MG63 (cell line): ENCODE measurements at regions not wholly inside any gene's neighbourhood (a gene's known extent, or its start where the extent isn't known, plus 50 kb on each side); places are given as distances from the start of the nearest gene placed in this dataset.

Experiments
- DNase-seq: peaks from one replicate; pipeline ENCODE4 v3.0.0-alpha.2; 2020
- H3K27me3 ChIP-seq: fragments of 250-450 bp; sonication (Bioruptor Pico); 2 replicates; pipeline ENCODE4 v1.5.1; 2020; ENCODE audit warnings: mild to moderate bottlenecking, moderate library complexity
- H3K36me3 ChIP-seq: fragments of 250-450 bp; sonication (Bioruptor Pico); 2 replicates; pipeline ENCODE4 v1.5.1; 2020; ENCODE audit warnings: mild to moderate bottlenecking, moderate library complexity
- H3K4me3 ChIP-seq: fragments of 250-450 bp; sonication (Bioruptor Pico); 2 replicates; pipeline ENCODE4 v1.5.1; 2020; ENCODE audit warnings: mild to moderate bottlenecking, moderate library complexity
- H3K9me3 ChIP-seq: fragments of 250-450 bp; sonication (Bioruptor Pico); 2 replicates; pipeline ENCODE4 v1.5.1; 2020; ENCODE audit warnings: mild to moderate bottlenecking, moderate library complexity

- no peaks in the 10 kb centered on the region for H3K36me3 ChIP-seq
- peaks cover 1% of the 10 kb centered on the region; the same call in 1 of the 2 replicates for H3K9me3 ChIP-seq
- H3K4me3 ChIP-seq: no peak overlapping the region
- no peaks in the 10 kb centered on the region for H3K27me3 ChIP-seq
- DNase-seq: no peak
Measured at GRCh38 chr15:56815247-56815646, 81.9 kb upstream of the ZNF280D start.

DNA sequence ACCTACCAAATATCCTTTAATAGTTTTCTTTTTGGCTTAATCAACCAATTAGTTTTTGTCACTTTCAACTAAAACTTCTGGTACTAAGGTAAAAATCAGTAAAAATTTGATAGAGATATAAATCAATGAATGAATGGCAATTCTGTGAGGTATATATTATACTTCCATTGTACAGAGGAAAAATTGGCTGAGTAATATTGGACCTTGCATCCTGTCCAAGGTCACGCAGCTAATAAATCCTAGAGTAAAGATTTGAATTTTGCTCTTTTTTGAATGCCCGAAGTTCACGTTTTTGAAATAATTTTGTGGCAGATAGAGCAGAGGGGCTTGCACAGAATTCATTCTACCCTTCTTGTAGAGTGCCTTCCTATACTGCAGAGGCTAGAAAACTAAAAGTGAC is 81.1 kb upstream of the ZNF280D start:
- Histone ChIP-seq H3K4me3 (no peak overlapping the region), H3K9me3 (peaks cover 1% of the 10 kb centered on the region; the same call in 1 of the 2 replicates), H3K36me3 (no peaks in the 10 kb centered on the region), H3K27me3 (no peaks in the 10 kb centered on the region)
- no peak for DNase-seq

- DNase-seq: no peak
- H3K36me3 ChIP-seq: no peaks in the 10 kb centered on the region
Measured at GRCh38 chr15:56813995-56814394, 80.7 kb upstream of the ZNF280D start.

DNA sequence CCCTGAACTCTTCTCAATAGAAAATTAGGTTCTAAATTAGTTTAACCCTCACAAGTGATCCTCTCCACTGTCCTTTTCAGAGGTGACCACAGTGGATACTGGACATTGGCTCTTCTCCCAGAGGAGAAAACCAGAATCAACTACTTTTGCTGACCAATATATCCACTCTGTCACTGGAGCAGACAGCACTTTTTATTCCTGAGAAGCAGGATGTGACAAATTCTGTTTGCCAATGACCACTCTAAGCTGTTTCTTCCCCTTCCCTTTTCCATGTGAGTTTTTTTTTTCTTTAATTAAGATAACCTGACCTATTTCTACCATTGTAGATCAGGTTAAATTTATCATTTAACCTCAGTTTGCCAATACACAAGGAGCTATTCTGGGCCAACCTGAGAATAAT is 79.7 kb upstream of the ZNF280D start:
- no peak for DNase-seq
- H3K4me3 ChIP-seq: no peak overlapping the region
- no peaks in the 10 kb centered on the region for H3K36me3 ChIP-seq
- no peaks in the 10 kb centered on the region for H3K27me3 ChIP-seq
- peaks cover 9% of the 10 kb centered on the region for H3K9me3 ChIP-seq

More at GRCh38 chr15:56813995-56814394, 80.7 kb upstream of the ZNF280D start:
- Histone ChIP-seq H3K27me3 (no peaks in the 10 kb centered on the region), H3K9me3 (peaks cover 1% of the 10 kb centered on the region; the same call in 1 of the 2 replicates), H3K4me3 (no peak overlapping the region)

- H3K9me3 ChIP-seq: peaks cover 15% of the 10 kb centered on the region
- no peaks in the 10 kb centered on the region for H3K36me3 ChIP-seq
Measured at GRCh38 chr15:56812221-56812620, 78.9 kb upstream of the ZNF280D start.

DNA sequence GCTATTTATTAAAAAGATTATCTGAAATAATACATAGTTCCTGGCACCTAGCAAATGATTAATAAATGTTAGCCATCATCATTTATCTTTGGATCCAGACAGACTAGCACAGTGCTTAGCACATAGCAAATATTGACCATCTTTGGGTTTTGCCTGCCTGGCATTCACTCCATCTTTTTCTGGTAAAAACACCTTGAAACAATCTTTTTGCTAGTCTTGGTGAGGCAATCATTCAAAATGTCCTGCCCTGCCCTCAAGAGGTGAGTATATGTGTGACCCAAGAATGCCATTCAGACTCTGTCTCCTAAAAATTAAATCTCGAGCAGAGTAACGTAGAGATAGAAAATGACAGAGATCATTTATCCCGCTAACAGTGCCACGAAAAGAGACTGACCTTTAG is 78.3 kb upstream of the ZNF280D start:
- peaks cover 21% of the 10 kb centered on the region for H3K9me3 ChIP-seq
- no peaks in the 10 kb centered on the region for H3K27me3 ChIP-seq

More at GRCh38 chr15:56812221-56812620, 78.9 kb upstream of the ZNF280D start:
- no peaks in the 10 kb centered on the region for H3K27me3 ChIP-seq
- H3K4me3 ChIP-seq: no peak overlapping the region
- DNase-seq: no peak

GRCh38 chr15:56808160-56808559 is 74.9 kb upstream of the ZNF280D start:
- H3K27me3 ChIP-seq: no peaks in the 10 kb centered on the region
- H3K36me3 ChIP-seq: no peaks in the 10 kb centered on the region
- no peak for DNase-seq
- H3K4me3 ChIP-seq: no peak overlapping the region
- peaks cover 21% of the 10 kb centered on the region for H3K9me3 ChIP-seq

More for the DNA sequence above, 78.3 kb upstream of the ZNF280D start:
- DNase-seq: no peak
- Histone ChIP-seq H3K4me3 (no peak overlapping the region), H3K36me3 (no peaks in the 10 kb centered on the region)

DNA sequence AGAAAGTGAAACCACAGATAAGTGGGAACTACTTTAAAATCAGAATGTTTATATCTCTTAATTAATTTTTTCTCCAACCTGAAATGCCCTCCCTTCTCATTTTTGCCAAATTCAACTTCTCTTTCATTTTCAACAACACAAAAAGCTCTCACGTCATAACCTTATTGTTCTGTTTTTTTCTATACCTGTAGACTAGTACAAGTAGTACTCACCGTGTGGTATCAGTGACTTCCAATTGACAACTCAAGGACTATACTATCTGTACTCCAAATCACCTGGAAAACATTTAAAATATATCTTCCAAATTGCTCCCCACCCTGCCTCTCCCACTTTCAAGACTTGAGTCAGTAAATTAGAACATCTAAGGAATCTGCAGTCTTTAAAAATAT is 72.8 kb upstream of the ZNF280D start:
- H3K36me3 ChIP-seq: no peaks in the 10 kb centered on the region
- H3K9me3 ChIP-seq: peaks cover 21% of the 10 kb centered on the region
- H3K27me3 ChIP-seq: no peaks in the 10 kb centered on the region
- peak overlapping the region; percentile 21 for H3K4me3 ChIP-seq
- DNase-seq: no peak

- Histone ChIP-seq H3K9me3 (peaks cover 21% of the 10 kb centered on the region), H3K4me3 (peak overlapping the region; percentile 21), H3K36me3 (no peaks in the 10 kb centered on the region), H3K27me3 (no peaks in the 10 kb centered on the region)
- peak; percentile 78 for DNase-seq
Measured at GRCh38 chr15:56805466-56806147, 72.3 kb upstream of the ZNF280D start.

DNA sequence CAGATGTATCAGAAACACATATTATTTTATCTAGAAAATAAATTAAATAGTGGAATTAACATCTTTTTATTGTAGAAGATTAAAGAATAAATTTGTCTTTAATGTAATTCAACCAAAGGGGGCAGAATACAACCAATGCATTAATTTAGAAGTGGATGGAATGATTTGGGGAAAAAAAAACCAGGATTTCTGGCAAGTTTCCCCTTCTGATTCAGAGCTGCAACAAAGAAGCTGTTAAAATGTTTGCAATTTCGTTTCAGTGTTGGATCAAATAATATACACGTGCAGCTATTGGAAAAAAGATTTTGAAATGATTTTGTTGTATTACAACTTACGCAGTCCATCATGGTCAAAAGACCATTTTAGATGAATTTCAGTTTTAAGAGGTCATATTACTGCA is 71.6 kb upstream of the ZNF280D start:
- peaks cover 20% of the 10 kb centered on the region for H3K9me3 ChIP-seq
- no peak overlapping the region for H3K4me3 ChIP-seq
- H3K27me3 ChIP-seq: no peaks in the 10 kb centered on the region
- H3K36me3 ChIP-seq: no peaks in the 10 kb centered on the region
- DNase-seq: no peak

DNA sequence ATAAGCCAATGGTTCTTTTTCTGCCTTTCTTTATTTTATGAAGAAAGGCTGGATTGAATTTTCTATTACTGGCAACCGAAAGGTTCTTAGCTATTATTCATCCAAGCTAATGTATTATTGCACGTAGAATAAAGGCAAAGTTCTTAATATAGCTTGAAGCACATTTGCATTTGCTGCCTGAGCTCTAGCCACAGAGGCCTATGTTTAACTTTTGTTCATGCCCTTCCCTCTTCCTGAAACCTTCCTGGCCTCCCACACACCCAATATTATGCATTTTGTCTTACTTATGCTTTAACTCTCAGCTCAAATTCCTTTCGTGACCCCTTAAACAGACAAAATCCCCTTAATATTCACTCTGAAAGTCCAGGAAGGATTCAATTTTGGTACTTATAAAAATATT is 71.0 kb upstream of the ZNF280D start:
- Histone ChIP-seq H3K27me3 (no peaks in the 10 kb centered on the region), H3K36me3 (no peaks in the 10 kb centered on the region), H3K4me3 (no peak overlapping the region), H3K9me3 (peaks cover 20% of the 10 kb centered on the region)
- DNase-seq: no peak

DNA sequence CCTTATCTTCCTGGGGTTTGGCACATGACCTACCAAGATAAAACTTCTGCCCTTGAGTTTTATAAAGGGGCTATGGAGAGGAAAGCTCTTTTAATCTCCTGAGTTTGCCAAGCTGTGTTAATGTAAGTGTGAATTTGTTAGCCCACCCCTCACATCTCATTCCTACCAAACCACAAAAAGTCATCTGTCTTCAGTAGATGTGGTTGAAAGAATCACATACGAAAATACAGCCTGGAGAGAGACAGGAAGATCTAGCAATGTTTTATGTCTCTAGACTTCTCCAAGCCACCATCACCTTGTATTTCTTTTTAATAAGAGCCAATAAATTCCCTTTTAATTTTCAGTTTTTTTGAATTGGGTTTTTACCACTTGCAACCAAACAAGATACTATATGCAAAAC is 68.9 kb upstream of the ZNF280D start:
- Histone ChIP-seq H3K4me3 (no peak overlapping the region), H3K27me3 (no peaks in the 10 kb centered on the region), H3K36me3 (no peaks in the 10 kb centered on the region), H3K9me3 (peaks cover 5% of the 10 kb centered on the region)
- no peak for DNase-seq

- Histone ChIP-seq H3K36me3 (no peaks in the 10 kb centered on the region), H3K27me3 (no peaks in the 10 kb centered on the region), H3K4me3 (no peak overlapping the region), H3K9me3 (no peaks in the 10 kb centered on the region)
- peak; percentile 90 for DNase-seq
Measured at GRCh38 chr15:56798639-56799038, 65.3 kb upstream of the ZNF280D start.

DNA sequence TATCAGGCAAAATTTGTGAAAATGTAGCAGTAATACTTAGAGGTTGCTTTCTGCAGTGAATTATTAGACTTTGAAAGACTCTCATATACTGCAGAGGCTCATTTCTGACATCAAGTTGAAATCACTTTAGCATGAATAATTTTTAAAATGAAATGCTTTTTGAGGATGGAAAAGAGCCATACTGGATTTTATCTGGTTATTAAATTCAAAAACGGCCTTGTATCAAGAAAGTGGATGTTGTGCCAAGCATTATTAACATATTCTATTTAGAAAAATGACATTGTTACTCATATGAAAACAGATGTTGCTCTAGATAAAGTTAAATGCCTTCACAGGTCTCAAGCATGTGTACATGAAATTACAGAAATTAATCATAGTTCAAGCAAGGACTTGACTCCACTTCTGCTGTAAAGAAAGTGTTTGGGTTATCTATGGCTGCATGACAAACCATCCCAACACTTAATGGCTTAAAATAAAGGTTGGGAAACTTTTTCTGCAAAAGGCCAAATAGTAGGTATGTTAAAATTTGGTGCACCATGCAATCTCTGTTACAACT is 64.5 kb upstream of the ZNF280D start:
- Histone ChIP-seq H3K36me3 (no peaks in the 10 kb centered on the region), H3K4me3 (no peak overlapping the region), H3K9me3 (peaks cover 4% of the 10 kb centered on the region; the same call in 1 of the 2 replicates), H3K27me3 (no peaks in the 10 kb centered on the region)
- no peak for DNase-seq

GRCh38 chr15:56795502-56795901 is 62.2 kb upstream of the ZNF280D start:
- no peak for DNase-seq
- Histone ChIP-seq H3K9me3 (peaks cover 8% of the 10 kb centered on the region; the same call in 1 of the 2 replicates), H3K4me3 (no peak overlapping the region), H3K27me3 (no peaks in the 10 kb centered on the region), H3K36me3 (no peaks in the 10 kb centered on the region)

GRCh38 chr15:56794553-56795329 is 61.4 kb upstream of the ZNF280D start:
- no peak overlapping the region for H3K4me3 ChIP-seq
- no peaks in the 10 kb centered on the region for H3K36me3 ChIP-seq
- no peaks in the 10 kb centered on the region for H3K27me3 ChIP-seq
- DNase-seq: no peak
- peaks cover 8% of the 10 kb centered on the region; the same call in 1 of the 2 replicates for H3K9me3 ChIP-seq

DNA sequence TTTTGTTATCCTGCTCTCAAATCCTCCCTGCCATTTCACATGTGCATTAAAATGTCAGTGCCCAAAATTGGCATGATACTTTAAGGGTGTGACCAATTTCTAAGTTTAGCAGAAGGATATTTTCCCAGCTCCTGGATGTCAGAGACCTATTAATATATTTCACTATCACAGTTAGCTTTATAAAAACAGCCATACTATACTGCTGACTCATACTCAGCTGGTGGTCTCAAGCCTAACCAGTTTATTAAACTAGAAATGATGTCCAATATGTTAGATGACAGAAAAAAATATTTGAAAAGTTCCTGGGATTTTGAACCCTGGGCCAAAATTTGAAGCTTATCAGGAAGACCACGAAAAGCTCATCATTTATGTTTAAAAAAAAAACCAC is 60.9 kb upstream of the ZNF280D start:
- no peaks in the 10 kb centered on the region for H3K27me3 ChIP-seq
- no peak for DNase-seq
- H3K4me3 ChIP-seq: no peak overlapping the region
- peaks cover 8% of the 10 kb centered on the region; the same call in 1 of the 2 replicates for H3K9me3 ChIP-seq
- no peaks in the 10 kb centered on the region for H3K36me3 ChIP-seq
